ENCODE measurements at regions not wholly inside any gene's neighbourhood (a gene's known extent, or its start where the extent isn't known, plus 50 kb on each side); places are given as distances from the start of the nearest gene placed in this dataset.
"Not testable (repeated sequence)": the region's sequence is repeated elsewhere in the genome, so short reads cannot be mapped to it uniquely, and the experiment has no call there.

DNA sequence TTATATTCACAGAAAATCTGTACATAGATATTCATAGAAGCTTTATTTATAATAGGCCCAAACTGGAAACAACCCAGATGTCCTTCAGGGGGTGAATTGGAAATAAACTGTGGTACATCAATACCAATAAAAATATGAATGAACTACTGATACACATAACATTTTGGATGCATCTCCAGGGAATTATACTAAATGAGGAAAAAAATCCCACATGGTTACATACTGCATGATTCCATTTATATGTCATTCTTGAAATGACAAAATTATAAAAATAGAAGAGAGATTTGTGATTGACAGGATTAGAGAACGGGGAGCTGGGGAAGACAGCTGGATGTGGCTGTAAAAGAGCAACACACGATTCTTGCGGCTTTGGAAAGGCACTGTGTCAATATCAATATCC lies 435.0 kb downstream of the TMEM182 start:
- Histone ChIP-seq H3K36me3 (ENCODE audit: control insufficient read depth in 4 of 4, insufficient read depth in 3 of 4, low read depth in 1 of 4, low read length in 3 of 4) (no peaks in the 10 kb centered on the region), H3K4me3 (ENCODE audit: low read depth in 1 of 3, low read length in 3 of 3) (no peak overlapping the region), H3K9ac (ENCODE audit: low read depth in 1 of 2, low read length in 2 of 2) (no peak overlapping the region), H3K27ac (ENCODE audit: low read depth in 1 of 2, low read length in 2 of 2) (no peak overlapping the region), H3K27me3 (ENCODE audit: control insufficient read depth in 4 of 4, insufficient read depth in 4 of 4, low read length in 3 of 4) (no peaks in the 10 kb centered on the region), H3K9me3 (ENCODE audit: control insufficient read depth in 4 of 4, low read length in 3 of 4) (no peaks in the 10 kb centered on the region), H3K4me1 (ENCODE audit: control insufficient read depth in 4 of 4, insufficient read depth in 4 of 4, low read length in 3 of 4) (no peaks in the 10 kb centered on the region)
- no peak for DNase-seq (ENCODE audit: low spot score)
- no peak for TF ChIP-seq NR2F2 (IDR thresholded peaks at IDR 0.05)
- TF ChIP-seq, protein P1, sequence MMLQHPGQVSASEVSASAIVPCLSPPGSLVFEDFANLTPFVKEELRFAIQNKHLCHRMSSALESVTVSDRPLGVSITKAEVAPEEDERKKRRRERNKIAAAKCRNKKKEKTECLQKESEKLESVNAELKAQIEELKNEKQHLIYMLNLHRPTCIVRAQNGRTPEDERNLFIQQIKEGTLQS (IDR thresholded peaks at IDR 0.05) = no peak
- no peak for TF ChIP-seq FOXA1 (IDR thresholded peaks at IDR 0.05)
- no peak for TF ChIP-seq TAF1 (conservative IDR thresholded peaks at IDR 0.05)
- WGBS = 77% methylated on average over 3 of the region's 3 CpGs

DNA sequence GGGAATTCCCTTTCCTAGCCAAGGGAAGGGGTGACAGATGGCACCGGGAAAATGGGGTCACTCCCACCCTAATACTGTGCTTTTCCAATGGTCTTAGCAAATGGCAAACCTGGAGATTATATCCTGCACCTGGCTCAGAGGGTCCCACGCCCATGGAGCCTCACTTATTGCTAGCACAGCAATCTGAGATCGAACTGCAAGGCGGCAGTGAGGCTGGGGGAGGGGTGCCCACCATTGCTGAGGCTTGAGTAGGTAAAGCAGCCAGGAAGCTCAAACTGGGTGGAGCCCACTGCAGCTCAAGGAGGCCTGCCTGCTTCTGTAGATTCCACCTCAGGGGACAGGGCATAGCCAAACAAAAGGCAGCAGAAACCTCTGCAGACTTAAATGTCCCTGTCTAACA lies 438.9 kb downstream of the TMEM182 start:
- H3K4me1 ChIP-seq (ENCODE audit: control insufficient read depth in 4 of 4, insufficient read depth in 4 of 4, low read length in 3 of 4); H3K9ac ChIP-seq (ENCODE audit: low read depth in 1 of 2, low read length in 2 of 2); H3K9me3 ChIP-seq (ENCODE audit: control insufficient read depth in 4 of 4, low read length in 3 of 4); DNase-seq (ENCODE audit: low spot score); H3K27ac ChIP-seq (ENCODE audit: low read depth in 1 of 2, low read length in 2 of 2); H3K27me3 ChIP-seq (ENCODE audit: control insufficient read depth in 4 of 4, insufficient read depth in 4 of 4, low read length in 3 of 4); H3K4me3 ChIP-seq (ENCODE audit: low read depth in 1 of 3, low read length in 3 of 3); H3K36me3 ChIP-seq (ENCODE audit: control insufficient read depth in 4 of 4, insufficient read depth in 3 of 4, low read depth in 1 of 4, low read length in 3 of 4): not testable (repeated sequence)
- WGBS = 75% methylated on average over 4 of the region's 4 CpGs

DNA sequence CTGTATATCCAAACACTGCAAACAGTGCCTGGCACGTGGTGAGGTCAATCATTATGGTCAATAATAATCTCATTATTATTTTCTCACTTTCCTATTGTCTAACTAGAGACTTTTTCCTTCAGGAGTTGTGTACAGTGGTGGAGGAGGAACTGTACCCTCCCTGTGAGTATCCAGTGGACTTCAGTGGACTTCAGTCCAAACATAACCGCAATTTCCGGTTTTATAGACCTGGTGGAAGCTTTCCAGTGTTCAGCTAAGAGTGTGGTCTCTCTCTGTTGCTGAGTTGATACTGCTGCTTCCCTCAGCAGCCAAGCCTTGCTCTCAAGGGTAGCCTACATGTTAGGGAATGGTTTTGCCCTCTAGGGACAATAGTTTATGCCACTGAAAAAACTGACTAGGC lies 447.1 kb downstream of the TMEM182 start:
- TF ChIP-seq, protein P2, sequence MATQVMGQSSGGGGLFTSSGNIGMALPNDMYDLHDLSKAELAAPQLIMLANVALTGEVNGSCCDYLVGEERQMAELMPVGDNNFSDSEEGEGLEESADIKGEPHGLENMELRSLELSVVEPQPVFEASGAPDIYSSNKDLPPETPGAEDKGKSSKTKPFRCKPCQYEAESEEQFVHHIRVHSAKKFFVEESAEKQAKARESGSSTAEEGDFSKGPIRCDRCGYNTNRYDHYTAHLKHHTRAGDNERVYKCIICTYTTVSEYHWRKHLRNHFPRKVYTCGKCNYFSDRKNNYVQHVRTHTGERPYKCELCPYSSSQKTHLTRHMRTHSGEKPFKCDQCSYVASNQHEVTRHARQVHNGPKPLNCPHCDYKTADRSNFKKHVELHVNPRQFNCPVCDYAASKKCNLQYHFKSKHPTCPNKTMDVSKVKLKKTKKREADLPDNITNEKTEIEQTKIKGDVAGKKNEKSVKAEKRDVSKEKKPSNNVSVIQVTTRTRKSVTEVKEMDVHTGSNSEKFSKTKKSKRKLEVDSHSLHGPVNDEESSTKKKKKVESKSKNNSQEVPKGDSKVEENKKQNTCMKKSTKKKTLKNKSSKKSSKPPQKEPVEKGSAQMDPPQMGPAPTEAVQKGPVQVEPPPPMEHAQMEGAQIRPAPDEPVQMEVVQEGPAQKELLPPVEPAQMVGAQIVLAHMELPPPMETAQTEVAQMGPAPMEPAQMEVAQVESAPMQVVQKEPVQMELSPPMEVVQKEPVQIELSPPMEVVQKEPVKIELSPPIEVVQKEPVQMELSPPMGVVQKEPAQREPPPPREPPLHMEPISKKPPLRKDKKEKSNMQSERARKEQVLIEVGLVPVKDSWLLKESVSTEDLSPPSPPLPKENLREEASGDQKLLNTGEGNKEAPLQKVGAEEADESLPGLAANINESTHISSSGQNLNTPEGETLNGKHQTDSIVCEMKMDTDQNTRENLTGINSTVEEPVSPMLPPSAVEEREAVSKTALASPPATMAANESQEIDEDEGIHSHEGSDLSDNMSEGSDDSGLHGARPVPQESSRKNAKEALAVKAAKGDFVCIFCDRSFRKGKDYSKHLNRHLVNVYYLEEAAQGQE (IDR thresholded peaks at IDR 0.05) = no peak
- TF ChIP-seq YY1 (IDR thresholded peaks at IDR 0.05) (no peak), GABPA (IDR thresholded peaks at IDR 0.05 in 1 of 2, conservative IDR thresholded peaks at IDR 0.05 in 1 of 2) (no peak)
- TF ChIP-seq, protein P3, sequence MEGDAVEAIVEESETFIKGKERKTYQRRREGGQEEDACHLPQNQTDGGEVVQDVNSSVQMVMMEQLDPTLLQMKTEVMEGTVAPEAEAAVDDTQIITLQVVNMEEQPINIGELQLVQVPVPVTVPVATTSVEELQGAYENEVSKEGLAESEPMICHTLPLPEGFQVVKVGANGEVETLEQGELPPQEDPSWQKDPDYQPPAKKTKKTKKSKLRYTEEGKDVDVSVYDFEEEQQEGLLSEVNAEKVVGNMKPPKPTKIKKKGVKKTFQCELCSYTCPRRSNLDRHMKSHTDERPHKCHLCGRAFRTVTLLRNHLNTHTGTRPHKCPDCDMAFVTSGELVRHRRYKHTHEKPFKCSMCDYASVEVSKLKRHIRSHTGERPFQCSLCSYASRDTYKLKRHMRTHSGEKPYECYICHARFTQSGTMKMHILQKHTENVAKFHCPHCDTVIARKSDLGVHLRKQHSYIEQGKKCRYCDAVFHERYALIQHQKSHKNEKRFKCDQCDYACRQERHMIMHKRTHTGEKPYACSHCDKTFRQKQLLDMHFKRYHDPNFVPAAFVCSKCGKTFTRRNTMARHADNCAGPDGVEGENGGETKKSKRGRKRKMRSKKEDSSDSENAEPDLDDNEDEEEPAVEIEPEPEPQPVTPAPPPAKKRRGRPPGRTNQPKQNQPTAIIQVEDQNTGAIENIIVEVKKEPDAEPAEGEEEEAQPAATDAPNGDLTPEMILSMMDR (IDR thresholded peaks at IDR 0.05; ENCODE audit: low read depth, low read length, missing input control) = no peak
- Histone ChIP-seq H3K9ac (ENCODE audit: low read depth in 1 of 2, low read length in 2 of 2) (no peak overlapping the region), H3K27ac (ENCODE audit: low read depth in 1 of 2, low read length in 2 of 2) (no peak overlapping the region), H3K9me3 (ENCODE audit: control insufficient read depth in 4 of 4, low read length in 3 of 4) (no peaks in the 10 kb centered on the region), H3K4me1 (ENCODE audit: control insufficient read depth in 4 of 4, insufficient read depth in 4 of 4, low read length in 3 of 4) (no peaks in the 10 kb centered on the region), H3K4me3 (ENCODE audit: low read depth in 1 of 3, low read length in 3 of 3) (no peak overlapping the region), H3K36me3 (ENCODE audit: control insufficient read depth in 4 of 4, insufficient read depth in 3 of 4, low read depth in 1 of 4, low read length in 3 of 4) (no peaks in the 10 kb centered on the region), H3K27me3 (ENCODE audit: control insufficient read depth in 4 of 4, insufficient read depth in 4 of 4, low read length in 3 of 4) (no peaks in the 10 kb centered on the region)
- 42% methylated on average over 3 of the region's 3 CpGs for WGBS
- no peak for DNase-seq (ENCODE audit: low spot score)
